Fibroblast of lung (primary cell): ENCODE measurements at regions not wholly inside any gene's neighbourhood (a gene's known extent, or its start where the extent isn't known, plus 50 kb on each side); places are given as distances from the start of the nearest gene placed in this dataset.

Source experiments
- DNase-seq, 2 donors: peaks; one replicate each; pipeline versions ENCODE4 v3.0.0 to v3.0.0-alpha.2; 2010; ENCODE audit warnings: low read depth in 2 of 2
- H2AFZ ChIP-seq: 2 replicates; pipeline ENCODE4 v1.5.1; 2012; ENCODE audit warnings: low read length, control low read depth, inconsistent platforms
- H3K27ac ChIP-seq: 2 replicates; pipeline ENCODE4 v1.5.1; 2011; ENCODE audit warnings: low read length, control low read depth; ENCODE audit not compliant: insufficient read depth
- H3K27me3 ChIP-seq: 2 replicates; pipeline ENCODE4 v1.5.1; 2011; ENCODE audit warnings: mild to moderate bottlenecking, low read length; ENCODE audit not compliant: control insufficient read depth, insufficient read depth
- H3K36me3 ChIP-seq: 2 replicates; pipeline ENCODE4 v1.5.1; 2011; ENCODE audit warnings: low read length; ENCODE audit not compliant: control insufficient read depth, insufficient read depth
- H3K4me1 ChIP-seq: 2 replicates; pipeline ENCODE4 v1.5.1; 2011; ENCODE audit warnings: low read length; ENCODE audit not compliant: control insufficient read depth, insufficient read depth; ENCODE audit errors: extremely low read depth
- H3K4me2 ChIP-seq: 2 replicates; pipeline ENCODE4 v1.5.1; 2011; ENCODE audit warnings: low read length, control low read depth; ENCODE audit not compliant: insufficient read depth; ENCODE audit errors: extremely low read depth
- H3K4me3 ChIP-seq, 4 experiments: fragments of 200-600 bp in 1 of 4; sonication (generic) in 1 of 4; replicated peaks in 1 of 4; 2 replicates each; pipeline ENCODE4 v1.5.1; 2011 to 2016; ENCODE audit warnings: low read length in 4 of 4, low read depth in 3 of 4, mild to moderate bottlenecking in 3 of 4, control low read depth in 2 of 4, inconsistent platforms in 1 of 4, mixed read lengths in 1 of 4; ENCODE audit not compliant: insufficient read depth in 1 of 4; ENCODE audit errors: control extremely low read depth in 1 of 4
- H3K79me2 ChIP-seq: 2 replicates; pipeline ENCODE4 v1.5.1; 2012; ENCODE audit warnings: mild to moderate bottlenecking, low read length, inconsistent platforms; ENCODE audit not compliant: control insufficient read depth, insufficient read depth
- H3K9ac ChIP-seq: 2 replicates; pipeline ENCODE4 v1.5.1; 2011; ENCODE audit warnings: mild to moderate bottlenecking, low read length, control low read depth; ENCODE audit not compliant: insufficient read depth
- H3K9me3 ChIP-seq: 2 replicates; pipeline ENCODE4 v1.5.1; 2012; ENCODE audit warnings: low read depth, low read length; ENCODE audit not compliant: control insufficient read depth, insufficient read depth
- H4K20me1 ChIP-seq: 2 replicates; pipeline ENCODE4 v1.5.1; 2011; ENCODE audit warnings: low read length; ENCODE audit not compliant: control insufficient read depth, insufficient read depth; ENCODE audit errors: extremely low read depth
- CTCF ChIP-seq, 2 donors: IDR thresholded peaks in 1 of 2; conservative IDR thresholded peaks in 1 of 2; 1 replicate in 1 of 2; 2 replicates in 1 of 2; pipeline ENCODE4 v1.5.1; 2011 to 2012; ENCODE audit warnings: low read length in 2 of 2, control low read depth in 1 of 2, inconsistent platforms in 1 of 2, low read depth in 1 of 2, mild to moderate bottlenecking in 1 of 2
- EZH2 ChIP-seq: IDR thresholded peaks from 2 replicates; pipeline ENCODE4 v1.5.1; 2012; ENCODE audit warnings: low read length, control low read depth, mild to moderate bottlenecking; ENCODE audit errors: missing control alignments

GRCh38 chr1:95353194-95353593, 119.2 kb downstream of the RWDD3 start:
- Histone ChIP-seq H3K27me3 (no peaks in the 10 kb centered on the region), H4K20me1 (no peaks in the 10 kb centered on the region), H3K9ac (no peak overlapping the region), H3K36me3 (no peaks in the 10 kb centered on the region), H3K4me2 (no peak overlapping the region), H3K4me3 (no peak overlapping the region), H2AFZ (no peak overlapping the region), H3K9me3 (no peaks in the 10 kb centered on the region), H3K4me1 (no peaks in the 10 kb centered on the region), H3K27ac (no peak overlapping the region), H3K79me2 (no peaks in the 10 kb centered on the region)
- no peak for TF ChIP-seq CTCF (conservative IDR thresholded peaks at IDR 0.05 in 1 of 2, IDR thresholded peaks at IDR 0.05 in 1 of 2; ENCODE audit: low read depth in 1 of 2, low read length in 2 of 2)
- no peak for DNase-seq

GRCh38 chr1:95364546-95364945, 130.5 kb downstream of the RWDD3 start:
- Histone ChIP-seq H3K4me1 (no peaks in the 10 kb centered on the region), H2AFZ (no peak overlapping the region), H3K4me3 (no peak overlapping the region), H3K27ac (no peak overlapping the region), H3K9ac (no peak overlapping the region), H3K27me3 (no peaks in the 10 kb centered on the region), H4K20me1 (no peaks in the 10 kb centered on the region), H3K36me3 (no peaks in the 10 kb centered on the region), H3K79me2 (no peaks in the 10 kb centered on the region), H3K4me2 (no peak overlapping the region), H3K9me3 (no peaks in the 10 kb centered on the region)
- TF ChIP-seq CTCF (conservative IDR thresholded peaks at IDR 0.05 in 1 of 2, IDR thresholded peaks at IDR 0.05 in 1 of 2; ENCODE audit: low read depth in 1 of 2, low read length in 2 of 2), result no peak
- TF ChIP-seq EZH2, result no peak
- DNase-seq, result no peak

- H4K20me1 ChIP-seq, result no peaks in the 10 kb centered on the region
- H3K9me3 ChIP-seq, result no peaks in the 10 kb centered on the region
- H3K4me3 ChIP-seq, result no peak overlapping the region
- DNase-seq, result no peak
- H3K79me2 ChIP-seq, result no peaks in the 10 kb centered on the region
- H3K4me1 ChIP-seq, result no peaks in the 10 kb centered on the region
- H3K4me2 ChIP-seq, result no peak overlapping the region
- no peaks in the 10 kb centered on the region for H3K27me3 ChIP-seq
- H3K36me3 ChIP-seq, result no peaks in the 10 kb centered on the region
- no peak overlapping the region for H2AFZ ChIP-seq
- H3K27ac ChIP-seq, result no peak overlapping the region
- no peak overlapping the region for H3K9ac ChIP-seq
- no peak for TF ChIP-seq CTCF (conservative IDR thresholded peaks at IDR 0.05 in 1 of 2, IDR thresholded peaks at IDR 0.05 in 1 of 2; ENCODE audit: low read depth in 1 of 2, low read length in 2 of 2)
- TF ChIP-seq EZH2, result no peak
These were observed 132.5 kb downstream of the RWDD3 start for GRCh38 chr1:95366498-95366897.
